H1 (cell line): ENCODE measurements at regions not wholly inside any gene's neighbourhood (a gene's known extent, or its start where the extent isn't known, plus 50 kb on each side); places are given as distances from the start of the nearest gene placed in this dataset.
A peak's percentile ranks its signal among the peaks of the same experiment; 100 is the strongest.

ENCODE experiments used
- CTCF ChIA-PET: fragments of 300-600 bp; sonication (Branson Sonifier 250); formaldehyde crosslinking; loops from one replicate; lab custom pipeline; 2021; ENCODE audit not compliant: partially characterized antibody; lab: Charles Lee
- POLR2A ChIA-PET: fragments of 300-600 bp; sonication (Branson Sonifier 250); formaldehyde crosslinking; loops from one replicate; lab custom pipeline; 2021; ENCODE audit warnings: inconsistent platforms; ENCODE audit not compliant: partially characterized antibody; lab: Charles Lee
- DNase-seq, 2 experiments: peaks; one replicate each; pipeline versions ENCODE4 v3.0.0 to v3.0.0-alpha.2; 2010 to 2022; ENCODE audit warnings: low spot score in 2 of 2, low read depth in 1 of 2, mixed read lengths in 1 of 2
- FAIRE-seq: peaks from 2 replicates; lab custom pipeline; 2011; peaks lifted over from hg19 to GRCh38; lab: Jason Lieb, UNC
- H2AFZ ChIP-seq: 2 replicates; pipeline ENCODE4 v1.8.1; 2012; ENCODE audit warnings: low read length, inconsistent platforms
- H2AK5ac ChIP-seq: 2 replicates; pipeline ENCODE4 v1.6.1; 2013; ENCODE audit warnings: low read depth, low read length
- H2BK120ac ChIP-seq: replicated peaks from 2 replicates; pipeline ENCODE3; 2013; ENCODE audit warnings: low read depth, low read length, inconsistent platforms
- H2BK12ac ChIP-seq: 2 replicates; pipeline ENCODE4 v1.6.1; 2013; ENCODE audit warnings: low read depth, low read length
- H2BK15ac ChIP-seq: 2 replicates; pipeline ENCODE4 v1.6.1; 2013; ENCODE audit warnings: low read length
- H2BK20ac ChIP-seq: 2 replicates; pipeline ENCODE4 v1.6.1; 2013; ENCODE audit warnings: low read length
- H2BK5ac ChIP-seq: 2 replicates; pipeline ENCODE4 v1.6.1; 2013; ENCODE audit warnings: low read depth, low read length
- H3K14ac ChIP-seq: 2 replicates; pipeline ENCODE4 v1.6.1; 2013; ENCODE audit warnings: inconsistent platforms; ENCODE audit not compliant: insufficient read length
- H3K18ac ChIP-seq: 2 replicates; pipeline ENCODE4 v1.6.1; 2013; ENCODE audit warnings: low read length; ENCODE audit errors: extremely low read depth
- H3K23ac ChIP-seq: 2 replicates; pipeline ENCODE4 v1.6.1; 2013; ENCODE audit warnings: inconsistent platforms; ENCODE audit not compliant: insufficient read length
- H3K23me2 ChIP-seq: 2 replicates; pipeline ENCODE4 v1.6.1; 2013; ENCODE audit warnings: low read depth, low read length
- H3K27ac ChIP-seq: 2 replicates; pipeline ENCODE4 v1.6.1; 2011; ENCODE audit warnings: low read depth, low read length, inconsistent platforms
- H3K27me3 ChIP-seq, 4 experiments: replicated peaks in 1 of 4; 1 replicate in 1 of 4; 2 replicates in 3 of 4; pipeline versions ENCODE4 v1.6.1 to v1.8.1; 2011 to 2013; ENCODE audit warnings: low read length in 3 of 4, mild to moderate bottlenecking in 3 of 4, inconsistent platforms in 2 of 4, mixed read lengths in 2 of 4, moderate library complexity in 1 of 4; ENCODE audit not compliant: control insufficient read depth in 3 of 4, insufficient read depth in 3 of 4; ENCODE audit errors: extremely low read depth in 1 of 4
- H3K36me3 ChIP-seq, 4 experiments: 2 replicates each; pipeline versions ENCODE4 v1.6.1 to v1.8.1; 2011 to 2013; ENCODE audit warnings: mild to moderate bottlenecking in 4 of 4, low read length in 3 of 4, moderate library complexity in 2 of 4, control low read depth in 1 of 4, inconsistent platforms in 1 of 4; ENCODE audit not compliant: insufficient read depth in 4 of 4, control insufficient read depth in 2 of 4
- H3K4ac ChIP-seq: replicated peaks from 2 replicates; pipeline ENCODE3; 2013; ENCODE audit warnings: low read length, low read depth, mixed read lengths, inconsistent platforms; ENCODE audit not compliant: insufficient read length
- H3K4me1 ChIP-seq, 4 experiments: replicated peaks in 1 of 4; 1 replicate in 1 of 4; 2 replicates in 3 of 4; pipeline versions ENCODE4 v1.6.1 to v1.8.1; 2011 to 2013; ENCODE audit warnings: low read length in 3 of 4, inconsistent platforms in 2 of 4, mixed read lengths in 1 of 4; ENCODE audit not compliant: insufficient read depth in 4 of 4, control insufficient read depth in 3 of 4
- H3K4me2 ChIP-seq, 2 experiments: 2 replicates each; pipeline versions ENCODE4 v1.6.1 to v1.8.1; 2011 to 2013; ENCODE audit warnings: low read depth in 2 of 2, low read length in 2 of 2, control low read depth in 1 of 2, inconsistent platforms in 1 of 2, mild to moderate bottlenecking in 1 of 2; ENCODE audit not compliant: insufficient read depth in 1 of 2
- H3K4me3 ChIP-seq, 4 experiments: fragments of 200-600, 300-600 bp in 1 of 4; sonication (generic), shearing (Covaris generic), sonication (Bioruptor Twin) in 1 of 4; 2 replicates each; pipeline versions ENCODE4 v1.5.1 to v1.8.1; 2011 to 2016; ENCODE audit warnings: low read length in 4 of 4, low read depth in 3 of 4, control low read depth in 2 of 4, inconsistent platforms in 2 of 4, mild to moderate bottlenecking in 2 of 4, mixed read lengths in 1 of 4, moderate library complexity in 1 of 4; ENCODE audit not compliant: insufficient read depth in 2 of 4; ENCODE audit errors: extremely low read depth in 1 of 4
- H3K56ac ChIP-seq: replicated peaks from 2 replicates; pipeline ENCODE3; 2013; ENCODE audit warnings: low read depth, mild to moderate bottlenecking, mixed read lengths, low read length, inconsistent platforms; ENCODE audit not compliant: insufficient read length
- H3K79me1 ChIP-seq: 2 replicates; pipeline ENCODE4 v1.6.1; 2013; ENCODE audit warnings: low read depth, low read length, control low read depth
- H3K79me2 ChIP-seq, 2 experiments: 2 replicates each; pipeline versions ENCODE4 v1.6.1 to v1.8.1; 2012 to 2013; ENCODE audit warnings: low read length in 2 of 2, mild to moderate bottlenecking in 2 of 2, inconsistent platforms in 1 of 2; ENCODE audit not compliant: insufficient read depth in 2 of 2, control insufficient read depth in 1 of 2
- H3K9ac ChIP-seq, 4 experiments: replicated peaks in 1 of 4; 1 replicate in 1 of 4; 2 replicates in 3 of 4; pipeline versions ENCODE4 v1.6.1 to v1.8.1; 2011 to 2013; ENCODE audit warnings: low read depth in 3 of 4, low read length in 3 of 4, control low read depth in 2 of 4, mild to moderate bottlenecking in 2 of 4, moderate library complexity in 2 of 4, inconsistent platforms in 1 of 4; ENCODE audit errors: extremely low read depth in 1 of 4
- H3K9me3 ChIP-seq, 2 experiments: 2 replicates each; pipeline versions ENCODE4 v1.6.1 to v1.8.1; 2012 to 2013; ENCODE audit warnings: mild to moderate bottlenecking in 2 of 2, moderate library complexity in 2 of 2, control low read depth in 1 of 2, inconsistent platforms in 1 of 2, low read depth in 1 of 2, low read length in 1 of 2, mixed read lengths in 1 of 2; ENCODE audit not compliant: insufficient read depth in 2 of 2
- H4K20me1 ChIP-seq, 2 experiments: replicated peaks in 1 of 2; 2 replicates each; pipeline versions ENCODE3 to v1.8.1; 2011 to 2013; ENCODE audit warnings: inconsistent platforms in 2 of 2, low read length in 2 of 2, mild to moderate bottlenecking in 1 of 2; ENCODE audit not compliant: insufficient read depth in 2 of 2, control insufficient read depth in 1 of 2
- H4K5ac ChIP-seq: 2 replicates; pipeline ENCODE4 v1.6.1; 2013; ENCODE audit warnings: low read length, low read depth, mixed read lengths, inconsistent platforms; ENCODE audit not compliant: insufficient read length
- H4K8ac ChIP-seq: 2 replicates; pipeline ENCODE4 v1.8.0; 2013; ENCODE audit warnings: mild to moderate bottlenecking, moderate library complexity, low read length, inconsistent platforms; ENCODE audit not compliant: insufficient read depth; ENCODE audit errors: extremely low read depth
- H4K91ac ChIP-seq: replicated peaks from 2 replicates; pipeline ENCODE3; 2013; ENCODE audit warnings: low read length, mixed read lengths, inconsistent platforms; ENCODE audit not compliant: insufficient read length
- GTF2F1 ChIP-seq: IDR thresholded peaks from 2 replicates; pipeline ENCODE4 v1.6.1; 2012; ENCODE audit warnings: low read depth, low read length, improper control_type of control experiment, borderline replicate concordance
- JUN ChIP-seq: IDR thresholded peaks from 2 replicates; pipeline ENCODE4 v1.6.1; 2011; ENCODE audit warnings: low read depth, mild to moderate bottlenecking, improper control_type of control experiment, low read length
- MAFK ChIP-seq: IDR thresholded peaks from 2 replicates; pipeline ENCODE4 v1.6.1; 2012; ENCODE audit warnings: low read depth, mild to moderate bottlenecking, improper control_type of control experiment, low read length
- POLR2AphosphoS5 ChIP-seq: IDR thresholded peaks from 2 replicates; pipeline ENCODE4 v1.6.1; 2011; ENCODE audit warnings: low read depth, low read length
- RFX5 ChIP-seq: IDR thresholded peaks from 2 replicates; pipeline ENCODE4 v1.6.1; 2011; ENCODE audit warnings: low read depth, low read length, improper control_type of control experiment, borderline replicate concordance
- SUZ12 ChIP-seq: fragments of 200-600 bp; sonication (generic); IDR thresholded peaks from 2 replicates; pipeline ENCODE4 v1.6.1; 2012; ENCODE audit warnings: mild to moderate bottlenecking, inconsistent platforms, low read length, moderate library complexity, mixed read lengths
- WGBS, 2 experiments: shearing (Covaris generic) in 1 of 2; methylation state at CpG; one replicate each; pipeline versions ENCODE4 v1.1.6 to v1.1.7; 2013 to 2015; ENCODE audit warnings: low lambda C conversion rate in 2 of 2, mixed read lengths in 2 of 2, inconsistent platforms in 1 of 2, low coverage in 1 of 2, missing lambda C conversion rate in 1 of 2; ENCODE audit not compliant: insufficient replicate concordance in 2 of 2, insufficient coverage in 1 of 2, insufficient read length in 1 of 2; ENCODE audit errors: extremely low coverage in 1 of 2, missing lambda C conversion rate in 1 of 2; 5-methylcytosine and 5-hydroxymethylcytosine counted together

DNA sequence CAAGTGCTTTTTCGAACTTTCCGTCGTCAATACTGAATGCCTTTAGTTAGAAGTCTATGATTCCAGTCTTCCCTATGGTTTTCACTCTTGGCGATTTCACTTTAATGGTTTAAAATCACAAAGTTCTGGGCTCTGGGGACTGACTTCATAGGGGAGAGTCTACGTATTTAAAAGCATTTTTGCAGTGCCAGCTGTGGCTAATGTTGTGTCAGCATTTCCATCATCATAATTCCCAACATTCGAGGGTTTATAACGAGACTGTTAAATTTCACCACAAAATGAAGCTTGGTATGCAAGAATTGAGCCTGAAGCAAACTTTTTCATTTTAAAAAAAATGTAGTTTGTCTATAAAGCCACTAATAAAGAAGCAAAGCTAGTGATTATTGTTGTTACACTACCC, 242.7 kb downstream of the SOX4 start:
- no peak overlapping the region for H2BK120ac ChIP-seq
- no peak for FAIRE-seq
- peaks cover 2% of the 10 kb centered on the region; the same call in 1 of the 2 replicates for H3K79me1 ChIP-seq
- no peak overlapping the region for H3K23ac ChIP-seq
- H3K4me2 ChIP-seq: peak overlapping the region; percentile 8 to 51
- no peak overlapping the region for H3K4ac ChIP-seq
- WGBS, 2 experiments: 43% methylated on average over 7 of the region's 7 CpGs; no CpG with 5 or more reads in 1 of the 2 experiments
- H2BK15ac ChIP-seq: no peak overlapping the region
- no peak overlapping the region for H3K56ac ChIP-seq
- H2AFZ ChIP-seq: no peak overlapping the region
- H3K9ac ChIP-seq: no peak overlapping the region
- no peak overlapping the region for H4K5ac ChIP-seq
- H3K9me3 ChIP-seq: no peaks in the 10 kb centered on the region
- POLR2A ChIA-PET: interaction anchor here (0.6 to 1.8 kb wide), 4 partner anchors 9 to 1176 kb away, joined by 3 to 7 read pairs (median 4); partner anchors contain the start of gene SOX4
- TF ChIP-seq MAFK: peak; percentile 16; the same call in 1 of the 2 replicates
- TF ChIP-seq SUZ12: no peak
- no peak for TF ChIP-seq JUN
- no peak for TF ChIP-seq RFX5
- TF ChIP-seq POLR2AphosphoS5: no peak
- TF ChIP-seq GTF2F1: no peak
- TF ChIP-seq, all 59 proteins: peak for 1
- no peak overlapping the region for H2BK20ac ChIP-seq
- no peaks in the 10 kb centered on the region for H3K23me2 ChIP-seq
- H2BK12ac ChIP-seq: no peak overlapping the region
- DNase-seq: no peak
- H3K4me1 ChIP-seq: peaks cover 0 to 14% (median 6%) of the 10 kb centered on the region in 4 experiments; a peak in 5 of 7 replicates
- H3K27ac ChIP-seq: no peak overlapping the region
- H3K14ac ChIP-seq: no peak overlapping the region
- peaks cover 0 to 3% (median 0%) of the 10 kb centered on the region in 4 experiments; a peak in 1 of 8 replicates for H3K36me3 ChIP-seq
- no peak overlapping the region for H4K8ac ChIP-seq
- H3K79me2 ChIP-seq: peaks cover 5 to 74% of the 10 kb centered on the region in 2 experiments
- no peak overlapping the region for H3K18ac ChIP-seq
- H2BK5ac ChIP-seq: no peak overlapping the region
- H3K27me3 ChIP-seq: no peaks in the 10 kb centered on the region
- CTCF ChIA-PET: interaction anchor here (1.0 kb wide), 1 partner anchor 11 kb away, joined by 3 read pairs; no protein-coding TSS in a partner anchor
- H4K91ac ChIP-seq: no peak overlapping the region
- H4K20me1 ChIP-seq: no peaks in the 10 kb centered on the region
- H3K4me3 ChIP-seq: peak overlapping the region in 1 of 4 experiments; percentile 31; a peak in 1 of 8 replicates
- H2AK5ac ChIP-seq: no peak overlapping the region
